ENCODE measurements at regions not wholly inside any gene's neighbourhood (a gene's known extent, or its start where the extent isn't known, plus 50 kb on each side); places are given as distances from the start of the nearest gene placed in this dataset.
A peak's percentile ranks its signal among the peaks of the same experiment; 100 is the strongest.

- H3K4me3 ChIP-seq (ENCODE audit: low read depth, low read length), result no peak overlapping the region
- no peak for TF ChIP-seq CTCF (IDR thresholded peaks at IDR 0.05; ENCODE audit: borderline replicate concordance, insufficient read depth, low read depth, low read length)
Measured at GRCh38 chr18:50473881-50474280, 86.0 kb upstream of the MAPK4 start.

- no peak for TF ChIP-seq CTCF (IDR thresholded peaks at IDR 0.05; ENCODE audit: borderline replicate concordance, insufficient read depth, low read depth, low read length)
- H3K4me3 ChIP-seq (ENCODE audit: low read depth, low read length), result no peak overlapping the region
Measured at GRCh38 chr18:50475538-50476193, 84.2 kb upstream of the MAPK4 start.

GRCh38 chr18:50492097-50492496 lies 67.8 kb upstream of the MAPK4 start:
- no peak for TF ChIP-seq CTCF (IDR thresholded peaks at IDR 0.05; ENCODE audit: borderline replicate concordance, insufficient read depth, low read depth, low read length)
- no peak overlapping the region for H3K4me3 ChIP-seq (ENCODE audit: low read depth, low read length)

GRCh38 chr18:50494569-50494968 lies 65.3 kb upstream of the MAPK4 start:
- no peak for TF ChIP-seq CTCF (IDR thresholded peaks at IDR 0.05; ENCODE audit: borderline replicate concordance, insufficient read depth, low read depth, low read length)
- H3K4me3 ChIP-seq (ENCODE audit: low read depth, low read length), result no peak overlapping the region

GRCh38 chr18:50506362-50506761 lies 53.5 kb upstream of the MAPK4 start:
- TF ChIP-seq CTCF (IDR thresholded peaks at IDR 0.05; ENCODE audit: borderline replicate concordance, insufficient read depth, low read depth, low read length), result no peak
- H3K4me3 ChIP-seq (ENCODE audit: low read depth, low read length), result no peak overlapping the region

- H3K4me3 ChIP-seq (ENCODE audit: low read depth, low read length), result no peak overlapping the region
- TF ChIP-seq CTCF (IDR thresholded peaks at IDR 0.05; ENCODE audit: borderline replicate concordance, insufficient read depth, low read depth, low read length), result peak; percentile 47; the same call in 1 of the 2 replicates
Measured at GRCh38 chr18:50507120-50507590, 52.7 kb upstream of the MAPK4 start.

- TF ChIP-seq CTCF (IDR thresholded peaks at IDR 0.05; ENCODE audit: borderline replicate concordance, insufficient read depth, low read depth, low read length), result no peak
Measured at GRCh38 chr18:50508228-50508627, 51.7 kb upstream of the MAPK4 start.

More at GRCh38 chr18:50508228-50508627, 51.7 kb upstream of the MAPK4 start:
- H3K4me3 ChIP-seq (ENCODE audit: low read depth, low read length), result no peak overlapping the region

All from GM12875 (cell line).